ENCODE measurements at regions not wholly inside any gene's neighbourhood (a gene's known extent, or its start where the extent isn't known, plus 50 kb on each side); places are given as distances from the start of the nearest gene placed in this dataset.
"Not testable (repeated sequence)": the region's sequence is repeated elsewhere in the genome, so short reads cannot be mapped to it uniquely, and the experiment has no call there.

GRCh38 chrX:786441-786881 lies 155.9 kb downstream of the SHOX start:
- DNase-seq, result no peak

GRCh38 chrX:784829-785228 lies 154.2 kb downstream of the SHOX start:
- no peak for DNase-seq

- DNase-seq, result no peak
Measured at GRCh38 chrX:781224-782204, 150.9 kb downstream of the SHOX start.

- DNase-seq, result no peak
Measured at GRCh38 chrX:776529-777230, 146.1 kb downstream of the SHOX start.

GRCh38 chrX:776061-776460 lies 145.5 kb downstream of the SHOX start:
- no peak for DNase-seq

GRCh38 chrX:774536-774935 lies 143.9 kb downstream of the SHOX start:
- no peak for DNase-seq

GRCh38 chrX:773292-774025 lies 142.9 kb downstream of the SHOX start:
- no peak for DNase-seq

GRCh38 chrX:771536-771935 lies 140.9 kb downstream of the SHOX start:
- DNase-seq, result no peak

GRCh38 chrX:769796-770195 lies 139.2 kb downstream of the SHOX start:
- DNase-seq, result no peak

GRCh38 chrX:768596-768995 lies 138.0 kb downstream of the SHOX start:
- no peak for DNase-seq

GRCh38 chrX:758917-759316 lies 128.3 kb downstream of the SHOX start:
- DNase-seq, result no peak

GRCh38 chrX:750812-751211 lies 120.2 kb downstream of the SHOX start:
- DNase-seq, result no peak

- no peak for DNase-seq
Measured at GRCh38 chrX:750263-750662, 119.7 kb downstream of the SHOX start.

- no peak for DNase-seq
Measured at GRCh38 chrX:747176-747575, 116.6 kb downstream of the SHOX start.

- no peak for DNase-seq
Measured at GRCh38 chrX:739611-740010, 109.0 kb downstream of the SHOX start.

- DNase-seq, result not testable (repeated sequence)
Measured at GRCh38 chrX:737021-737420, 106.4 kb downstream of the SHOX start.

- DNase-seq, result no peak
Measured at GRCh38 chrX:734362-734761, 103.8 kb downstream of the SHOX start.

- DNase-seq, result no peak
Measured at GRCh38 chrX:733961-734360, 103.4 kb downstream of the SHOX start.

- no peak for DNase-seq
Measured at GRCh38 chrX:729583-730409, 99.2 kb downstream of the SHOX start.

- not testable (repeated sequence) for DNase-seq
Measured at GRCh38 chrX:729101-729500, 98.5 kb downstream of the SHOX start.

GRCh38 chrX:728639-729038 lies 98.0 kb downstream of the SHOX start:
- not testable (repeated sequence) for DNase-seq
